Testis (tissue), 2 donors: ENCODE measurements at regions not wholly inside any gene's neighbourhood (a gene's known extent, or its start where the extent isn't known, plus 50 kb on each side); places are given as distances from the start of the nearest gene placed in this dataset.

ENCODE experiments used
- CTCF ChIP-seq, 3 experiments: fragments of 450-650 bp in 2 of 3; fragments of 200-600 bp in 1 of 3; sonication (generic) in 1 of 3; IDR thresholded peaks; one replicate each; pipeline ENCODE4 v1.5.1; 2016 to 2019; ENCODE audit warnings: antibody characterized with exemption in 3 of 3, mild to moderate bottlenecking in 2 of 3, moderate library complexity in 1 of 3
- POLR2A ChIP-seq: fragments of 450-650 bp; IDR thresholded peaks from one replicate; pipeline ENCODE4 v1.6.1; 2017; ENCODE audit warnings: antibody characterized with exemption, mild to moderate bottlenecking, moderate library complexity

GRCh38 chr5:52043543-52043942 is 660.3 kb downstream of the ISL1 start:
- no peak for TF ChIP-seq POLR2A
- no peak for TF ChIP-seq CTCF (IDR thresholded peaks at IDR 0.05)
